Memory B cell (primary cell): ENCODE measurements at regions not wholly inside any gene's neighbourhood (a gene's known extent, or its start where the extent isn't known, plus 50 kb on each side); places are given as distances from the start of the nearest gene placed in this dataset.

Source experiments
- ATAC-seq: fragments of 150-1000 bp; cut with Tn5 transposase; 2 replicates; pipeline ENCODE4 v1.10.0; 2021; ENCODE audit warnings: low read depth, mild to moderate bottlenecking, moderate library complexity
- DNase-seq, 2 donors: peaks; one replicate each; pipeline ENCODE4 v3.0.0; 2022; ENCODE audit warnings: low spot score in 2 of 2
- H3K27ac Mint-ChIP-seq: one replicate; pipeline ENCODE4 v1.8.0; 2022; ENCODE audit warnings: mild to moderate bottlenecking, moderate library complexity, mixed read lengths
- H3K27me3 Mint-ChIP-seq: one replicate; pipeline ENCODE4 v1.8.0; 2022; ENCODE audit warnings: mixed read lengths
- H3K36me3 Mint-ChIP-seq: one replicate; pipeline ENCODE4 v1.8.0; 2022; ENCODE audit warnings: mild to moderate bottlenecking, mixed read lengths
- H3K4me1 Mint-ChIP-seq: one replicate; pipeline ENCODE4 v1.8.0; 2022; ENCODE audit warnings: mixed read lengths
- H3K4me3 Mint-ChIP-seq: one replicate; pipeline ENCODE4 v1.8.0; 2022; ENCODE audit warnings: mild to moderate bottlenecking, moderate library complexity, mixed read lengths
- H3K9me3 Mint-ChIP-seq: one replicate; pipeline ENCODE4 v1.8.0; 2022; ENCODE audit warnings: mixed read lengths

DNA sequence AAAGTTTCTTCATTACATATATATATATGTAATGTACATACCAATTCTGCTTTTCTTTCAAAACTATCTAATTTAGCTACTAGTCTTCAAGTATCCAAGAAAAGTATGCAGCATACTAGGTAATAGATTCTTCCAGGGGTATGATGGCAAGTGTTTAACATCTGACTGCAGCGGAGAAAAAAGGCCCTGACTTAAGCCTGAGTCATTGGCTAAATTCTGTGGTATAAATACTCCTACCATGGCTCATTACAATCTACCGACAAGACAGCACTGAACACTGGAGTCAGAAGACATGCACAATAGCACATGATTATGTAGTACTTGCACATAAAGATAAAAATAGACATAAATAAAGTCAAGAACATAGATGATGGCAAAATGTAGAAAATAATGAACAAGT is 439.9 kb downstream of the BRINP1 start:
- DNase-seq: no peak
- Mint-ChIP-seq H3K27ac (no peak overlapping the region), H3K4me3 (no peak overlapping the region), H3K27me3 (no peaks in the 10 kb centered on the region), H3K9me3 (peaks cover 2% of the 10 kb centered on the region), H3K36me3 (no peaks in the 10 kb centered on the region), H3K4me1 (no peaks in the 10 kb centered on the region)
- ATAC-seq: no peak

DNA sequence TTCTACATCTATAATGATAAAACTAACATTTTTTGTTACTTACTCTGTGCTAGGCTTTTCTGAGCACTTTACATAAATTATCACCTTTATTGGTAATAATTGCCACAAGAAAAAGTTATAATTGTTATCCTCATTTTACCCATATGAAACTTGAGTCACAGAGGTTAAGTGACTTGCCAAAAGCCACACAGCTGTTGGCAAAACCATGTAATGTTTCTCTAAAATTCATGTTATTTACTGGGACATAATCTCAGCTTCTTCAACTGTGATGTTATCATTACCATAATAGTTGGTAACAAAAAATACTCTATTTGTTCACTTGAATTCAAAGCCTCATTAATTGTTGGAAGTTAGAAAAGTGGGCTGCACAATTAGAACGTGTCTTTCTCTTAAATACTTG is 437.3 kb downstream of the BRINP1 start:
- H3K27ac Mint-ChIP-seq: no peak overlapping the region
- H3K4me3 Mint-ChIP-seq: no peak overlapping the region
- DNase-seq: no peak
- H3K27me3 Mint-ChIP-seq: no peaks in the 10 kb centered on the region
- H3K9me3 Mint-ChIP-seq: peaks cover 1% of the 10 kb centered on the region
- no peaks in the 10 kb centered on the region for H3K36me3 Mint-ChIP-seq
- H3K4me1 Mint-ChIP-seq: no peaks in the 10 kb centered on the region
- ATAC-seq: no peak

DNA sequence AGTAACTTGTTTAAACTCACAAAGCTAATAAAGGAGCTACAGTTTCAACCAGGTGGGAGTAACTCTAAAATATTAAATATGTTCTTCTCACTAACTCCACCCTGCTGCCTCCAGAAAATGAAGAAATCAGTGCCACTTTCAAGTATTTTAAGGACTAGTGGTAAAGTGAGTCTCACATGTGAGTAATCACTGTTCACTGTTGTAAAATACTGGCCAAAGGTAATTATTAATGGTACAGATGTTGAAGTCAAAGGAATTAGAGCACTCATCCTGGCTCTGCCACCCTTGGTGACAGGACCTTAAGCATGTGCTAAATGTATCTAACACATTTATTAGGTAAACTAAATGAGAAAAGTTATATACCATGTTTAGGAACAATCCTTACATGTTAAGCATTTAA is 430.7 kb downstream of the BRINP1 start:
- Mint-ChIP-seq H3K9me3 (peaks cover 4% of the 10 kb centered on the region), H3K27me3 (no peaks in the 10 kb centered on the region)

DNA sequence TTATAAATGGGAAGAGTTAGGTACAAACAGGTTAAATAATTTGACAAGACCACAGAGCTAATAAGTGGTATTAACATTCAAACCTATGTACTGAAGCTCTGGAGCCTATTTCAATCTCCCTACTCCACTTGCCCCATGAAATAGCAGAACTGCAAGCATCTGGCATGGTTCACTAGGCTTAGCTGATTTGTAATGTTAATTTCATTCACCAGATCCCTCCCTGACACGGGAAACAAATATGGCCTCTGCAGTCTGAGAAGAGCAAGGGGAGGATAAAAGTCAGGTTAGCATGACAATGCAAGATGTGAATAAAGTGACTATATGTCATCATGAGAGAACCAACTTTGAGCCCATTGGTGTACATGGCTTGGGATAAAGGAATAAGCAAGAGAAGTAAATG is 428.8 kb downstream of the BRINP1 start:
- H3K9me3 Mint-ChIP-seq: peaks cover 3% of the 10 kb centered on the region
- ATAC-seq: no peak
- no peak for DNase-seq
- H3K36me3 Mint-ChIP-seq: no peaks in the 10 kb centered on the region
- H3K4me1 Mint-ChIP-seq: no peaks in the 10 kb centered on the region
- no peak overlapping the region for H3K4me3 Mint-ChIP-seq
- no peak overlapping the region for H3K27ac Mint-ChIP-seq
- H3K27me3 Mint-ChIP-seq: no peaks in the 10 kb centered on the region

More for the DNA sequence above, 430.7 kb downstream of the BRINP1 start:
- DNase-seq: no peak
- no peak overlapping the region for H3K4me3 Mint-ChIP-seq
- no peak overlapping the region for H3K27ac Mint-ChIP-seq
- no peak for ATAC-seq
- no peaks in the 10 kb centered on the region for H3K36me3 Mint-ChIP-seq
- no peaks in the 10 kb centered on the region for H3K4me1 Mint-ChIP-seq

DNA sequence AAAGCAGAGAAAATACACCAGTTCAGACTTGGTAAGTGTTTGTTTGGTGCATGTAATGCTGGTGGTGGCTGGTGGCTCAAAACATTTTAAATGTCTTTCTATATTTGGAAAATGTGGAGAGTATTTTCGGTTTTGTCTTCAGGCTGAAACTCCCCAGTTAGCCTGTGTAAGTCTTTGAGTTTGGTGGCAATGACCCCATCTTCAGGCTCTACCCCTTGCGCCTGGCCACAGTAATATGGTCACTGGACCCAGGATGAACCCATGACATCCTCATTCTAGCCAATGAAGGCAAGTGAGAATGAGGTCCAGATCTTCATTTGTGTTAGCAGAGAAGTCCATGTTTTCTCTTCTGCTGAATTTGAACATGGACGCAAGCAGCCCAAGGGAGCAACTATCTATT is 422.6 kb downstream of the BRINP1 start:
- no peak for ATAC-seq

DNA sequence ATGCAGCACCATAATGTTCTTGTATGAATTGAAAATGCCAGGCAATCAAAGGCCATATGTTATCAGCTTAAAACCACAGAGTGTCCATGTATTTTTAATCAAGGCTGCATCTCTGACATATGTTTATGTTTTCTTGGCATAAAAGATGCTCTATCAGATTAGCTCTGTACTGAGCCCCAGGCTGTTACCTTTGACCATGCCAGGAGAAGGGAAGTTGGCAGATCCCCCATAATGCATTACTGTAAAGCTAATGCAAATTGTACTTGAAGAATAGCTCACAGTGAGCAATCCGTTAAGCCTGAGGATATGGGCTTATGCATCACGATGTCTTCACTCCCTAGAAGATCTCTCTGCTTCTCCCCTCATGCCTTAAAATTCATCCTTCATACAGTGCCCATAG is 414.4 kb downstream of the BRINP1 start:
- no peaks in the 10 kb centered on the region for H3K36me3 Mint-ChIP-seq
- no peaks in the 10 kb centered on the region for H3K27me3 Mint-ChIP-seq
- no peak for DNase-seq
- ATAC-seq: no peak
- no peak overlapping the region for H3K4me3 Mint-ChIP-seq
- no peaks in the 10 kb centered on the region for H3K9me3 Mint-ChIP-seq
- H3K27ac Mint-ChIP-seq: no peak overlapping the region
- no peaks in the 10 kb centered on the region for H3K4me1 Mint-ChIP-seq

More for the DNA sequence above, 422.6 kb downstream of the BRINP1 start:
- H3K4me1 Mint-ChIP-seq: no peaks in the 10 kb centered on the region
- no peak overlapping the region for H3K27ac Mint-ChIP-seq
- H3K4me3 Mint-ChIP-seq: no peak overlapping the region
- H3K36me3 Mint-ChIP-seq: no peaks in the 10 kb centered on the region
- no peak for DNase-seq
- no peaks in the 10 kb centered on the region for H3K27me3 Mint-ChIP-seq
- peaks cover 1% of the 10 kb centered on the region for H3K9me3 Mint-ChIP-seq

DNA sequence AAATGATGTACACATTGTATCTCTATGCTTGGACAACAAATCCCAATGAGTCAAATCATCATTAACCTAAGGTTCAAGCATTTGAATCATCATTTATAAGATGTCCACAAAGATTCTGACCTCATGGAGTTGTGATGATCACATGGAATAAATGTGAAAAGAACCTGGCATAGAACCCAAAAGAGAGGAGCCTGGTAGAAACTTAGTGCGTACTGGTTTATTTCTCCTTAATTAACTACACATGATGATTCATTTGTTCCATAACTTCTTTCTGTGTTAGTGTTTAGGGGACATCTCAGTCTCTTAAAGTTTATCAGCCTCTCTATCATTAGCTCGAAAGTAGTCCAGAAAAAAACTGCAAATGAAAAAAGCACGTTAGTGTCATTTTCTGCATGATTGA is 411.6 kb downstream of the BRINP1 start:
- no peak for DNase-seq
- H3K27ac Mint-ChIP-seq: no peak overlapping the region
- no peaks in the 10 kb centered on the region for H3K4me1 Mint-ChIP-seq
- no peak overlapping the region for H3K4me3 Mint-ChIP-seq
- H3K36me3 Mint-ChIP-seq: no peaks in the 10 kb centered on the region
- no peaks in the 10 kb centered on the region for H3K27me3 Mint-ChIP-seq
- no peaks in the 10 kb centered on the region for H3K9me3 Mint-ChIP-seq
- no peak for ATAC-seq

DNA sequence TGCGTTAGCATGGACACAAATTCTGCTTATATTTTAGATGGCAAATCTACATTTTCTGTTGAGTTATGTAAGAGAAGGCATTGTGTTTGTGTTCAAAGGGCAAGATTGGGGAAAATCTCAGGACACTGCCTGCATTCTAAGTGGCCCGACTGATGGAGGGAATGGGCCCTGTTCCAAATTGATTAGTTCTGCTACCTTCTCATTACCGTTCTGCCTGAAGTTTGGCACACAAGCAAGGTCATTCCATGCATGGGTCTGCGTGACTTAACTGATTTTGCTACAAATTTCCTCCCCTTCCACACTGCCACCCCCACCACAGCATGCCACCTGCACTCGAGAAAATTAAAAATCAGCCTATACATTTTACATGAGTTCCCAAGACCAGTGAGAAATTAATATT is 409.9 kb downstream of the BRINP1 start:
- Mint-ChIP-seq H3K4me3 (no peak overlapping the region), H3K4me1 (no peaks in the 10 kb centered on the region)

DNA sequence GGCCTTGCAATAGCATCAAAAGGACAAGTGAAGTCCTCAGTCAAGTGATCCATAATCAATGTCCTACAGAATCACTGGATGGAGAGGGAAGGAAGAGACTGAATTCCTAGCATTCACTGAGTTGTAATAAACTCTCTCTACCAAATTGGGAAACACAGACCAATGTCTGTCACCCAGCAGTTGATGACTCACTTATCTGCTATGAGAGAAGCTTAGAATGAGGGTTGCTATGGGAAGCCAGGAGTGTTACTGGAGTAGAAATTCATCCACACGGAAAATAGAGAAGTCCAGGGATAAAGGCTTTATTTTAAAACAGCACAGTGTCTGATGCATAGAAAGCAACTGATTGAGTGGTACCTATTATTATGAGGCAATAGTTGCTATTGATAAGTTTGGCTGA is 407.4 kb downstream of the BRINP1 start:
- H3K4me1 Mint-ChIP-seq: no peaks in the 10 kb centered on the region
- DNase-seq: no peak
- no peaks in the 10 kb centered on the region for H3K36me3 Mint-ChIP-seq
- H3K27me3 Mint-ChIP-seq: no peaks in the 10 kb centered on the region
- no peak overlapping the region for H3K27ac Mint-ChIP-seq
- ATAC-seq: no peak
- H3K4me3 Mint-ChIP-seq: no peak overlapping the region
- H3K9me3 Mint-ChIP-seq: peaks cover 1% of the 10 kb centered on the region

More for the DNA sequence above, 409.9 kb downstream of the BRINP1 start:
- no peak overlapping the region for H3K27ac Mint-ChIP-seq
- DNase-seq (no peak), ATAC-seq (no peak)
- H3K36me3 Mint-ChIP-seq: no peaks in the 10 kb centered on the region
- no peaks in the 10 kb centered on the region for H3K9me3 Mint-ChIP-seq
- H3K27me3 Mint-ChIP-seq: no peaks in the 10 kb centered on the region

DNA sequence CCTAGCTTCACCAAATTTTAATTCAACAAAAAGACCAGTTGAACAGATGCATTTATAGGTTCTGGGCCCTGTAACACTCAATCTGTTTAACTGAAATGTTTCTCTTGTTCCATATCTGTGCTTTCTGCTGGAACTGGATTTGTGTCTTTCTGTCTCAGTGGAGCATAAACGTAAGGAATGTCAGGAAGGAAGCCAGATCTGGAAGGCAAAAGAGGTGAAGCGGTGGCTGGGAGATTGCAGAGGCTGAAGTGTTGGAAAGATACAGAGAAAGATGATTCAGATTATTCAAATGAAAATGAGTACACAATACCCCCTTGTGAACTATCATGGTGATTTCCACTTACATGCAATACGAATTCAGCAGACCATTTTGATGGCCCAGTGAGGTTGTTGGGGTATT is 406.8 kb downstream of the BRINP1 start:
- no peak for DNase-seq
- H3K4me1 Mint-ChIP-seq: no peaks in the 10 kb centered on the region
- no peak overlapping the region for H3K4me3 Mint-ChIP-seq
- no peaks in the 10 kb centered on the region for H3K27me3 Mint-ChIP-seq
- no peaks in the 10 kb centered on the region for H3K36me3 Mint-ChIP-seq
- no peak for ATAC-seq
- H3K9me3 Mint-ChIP-seq: peaks cover 1% of the 10 kb centered on the region
- no peak overlapping the region for H3K27ac Mint-ChIP-seq

DNA sequence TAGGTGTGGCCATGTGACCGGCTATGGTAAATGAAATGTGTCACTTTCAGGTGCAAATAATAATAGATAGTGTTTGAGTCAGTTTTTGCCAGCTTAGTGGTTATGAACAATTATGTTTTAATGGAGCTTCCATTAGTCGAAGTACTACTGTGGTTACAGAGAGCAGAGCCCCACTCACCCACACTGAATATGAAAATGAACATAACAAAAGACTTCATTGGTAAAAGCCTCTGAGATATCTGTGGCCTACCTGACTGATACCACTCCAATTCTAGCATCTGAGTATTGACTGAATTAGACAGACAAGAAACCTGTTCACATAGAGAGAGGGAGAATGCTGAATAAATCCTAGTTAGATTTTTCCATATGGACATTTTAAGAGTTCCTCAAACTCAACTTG is 405.6 kb downstream of the BRINP1 start:
- Mint-ChIP-seq H3K27ac (no peak overlapping the region), H3K36me3 (no peaks in the 10 kb centered on the region), H3K4me3 (no peak overlapping the region), H3K9me3 (peaks cover 1% of the 10 kb centered on the region), H3K4me1 (no peaks in the 10 kb centered on the region), H3K27me3 (no peaks in the 10 kb centered on the region)
- no peak for DNase-seq
- ATAC-seq: no peak

DNA sequence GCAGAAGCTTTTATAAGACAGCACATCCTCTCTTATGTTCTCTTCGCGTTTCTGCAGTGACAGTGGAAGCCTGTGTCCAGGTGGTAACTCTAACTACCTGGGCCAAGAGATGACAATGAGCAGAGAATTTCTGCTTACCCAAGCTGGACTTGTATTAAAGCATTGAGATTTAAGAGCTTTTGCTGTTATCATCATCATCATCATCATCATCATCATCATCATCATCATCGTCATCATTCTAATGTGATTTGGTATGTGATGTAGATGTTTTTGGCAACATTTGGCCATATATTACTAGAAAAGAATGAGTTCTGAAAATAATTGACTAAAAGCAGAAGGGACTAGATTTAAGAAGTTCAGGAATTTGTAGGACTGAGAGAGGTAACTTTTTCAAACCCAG is 401.3 kb downstream of the BRINP1 start:
- Mint-ChIP-seq H3K4me1 (no peaks in the 10 kb centered on the region), H3K36me3 (no peaks in the 10 kb centered on the region), H3K27me3 (no peaks in the 10 kb centered on the region), H3K9me3 (peaks cover 6% of the 10 kb centered on the region), H3K27ac (no peak overlapping the region), H3K4me3 (no peak overlapping the region)
- ATAC-seq (no peak), DNase-seq (no peak)

DNA sequence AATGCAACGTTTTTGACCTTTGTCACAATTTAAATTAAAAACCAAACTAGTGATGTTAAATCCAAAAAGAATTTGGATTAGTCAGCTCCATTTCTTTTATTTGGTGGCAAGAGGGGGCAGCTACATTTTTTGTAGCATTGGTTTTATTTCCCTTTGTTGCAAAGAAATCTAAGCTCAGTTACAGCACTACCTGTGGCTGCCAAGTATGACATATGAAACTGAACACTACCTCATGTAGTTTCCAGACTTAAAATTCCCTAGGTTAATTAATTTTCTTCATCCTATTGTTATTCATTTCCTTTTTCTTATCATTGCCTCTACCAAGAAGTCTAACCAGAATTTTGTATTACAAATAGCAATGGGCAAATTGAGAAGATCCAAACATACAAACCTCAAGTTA is 393.5 kb downstream of the BRINP1 start:
- Mint-ChIP-seq H3K4me1 (no peaks in the 10 kb centered on the region), H3K9me3 (peaks cover 2% of the 10 kb centered on the region), H3K4me3 (no peak overlapping the region), H3K36me3 (no peaks in the 10 kb centered on the region), H3K27me3 (no peaks in the 10 kb centered on the region), H3K27ac (no peak overlapping the region)
- ATAC-seq (no peak), DNase-seq (no peak)

DNA sequence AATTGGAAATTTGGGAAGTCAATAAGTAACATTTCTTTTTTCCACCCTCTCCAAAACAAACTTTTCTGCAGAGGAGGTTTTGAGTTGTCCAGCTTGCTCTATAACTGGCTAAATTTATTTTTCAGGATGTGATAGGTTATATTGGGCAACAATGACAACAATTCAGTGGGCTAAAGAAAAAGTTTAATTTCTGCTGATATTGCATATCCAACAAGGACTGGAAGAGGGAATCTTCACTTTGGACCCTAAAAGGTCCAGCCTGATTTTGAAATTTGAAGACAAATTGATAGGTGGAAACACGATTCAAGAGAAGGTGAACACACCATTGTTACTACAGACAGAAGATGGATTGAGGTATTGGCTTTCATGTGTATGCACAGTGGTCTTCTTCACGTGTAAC is 393.1 kb downstream of the BRINP1 start:
- DNase-seq (no peak), ATAC-seq (no peak)
- Mint-ChIP-seq H3K27ac (no peak overlapping the region), H3K36me3 (no peaks in the 10 kb centered on the region), H3K4me3 (no peak overlapping the region), H3K9me3 (peaks cover 1% of the 10 kb centered on the region), H3K27me3 (no peaks in the 10 kb centered on the region), H3K4me1 (no peaks in the 10 kb centered on the region)

DNA sequence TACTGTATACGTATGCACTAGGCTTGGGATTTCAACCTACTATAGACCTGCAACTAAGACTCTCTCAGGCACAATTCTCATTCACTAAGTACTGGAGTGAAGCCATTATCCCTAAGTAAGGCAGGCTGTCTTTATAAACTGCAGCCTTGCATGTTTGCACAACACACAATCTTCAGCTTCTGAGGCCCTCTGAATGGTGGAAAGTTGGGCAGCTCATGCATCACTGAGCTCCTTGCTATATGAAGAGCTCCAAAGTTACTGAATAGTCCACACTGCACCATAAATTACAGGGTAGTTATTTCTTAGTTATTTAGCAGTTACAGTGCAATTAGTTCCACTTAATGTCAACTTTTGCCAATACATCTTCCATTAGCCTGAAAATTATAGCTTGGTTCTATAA is 384.6 kb downstream of the BRINP1 start:
- no peaks in the 10 kb centered on the region for H3K4me1 Mint-ChIP-seq
- no peaks in the 10 kb centered on the region for H3K36me3 Mint-ChIP-seq
- no peak for DNase-seq
- no peaks in the 10 kb centered on the region for H3K9me3 Mint-ChIP-seq
- peaks cover 3% of the 10 kb centered on the region for H3K27me3 Mint-ChIP-seq
- no peak overlapping the region for H3K4me3 Mint-ChIP-seq
- H3K27ac Mint-ChIP-seq: no peak overlapping the region
- ATAC-seq: no peak

DNA sequence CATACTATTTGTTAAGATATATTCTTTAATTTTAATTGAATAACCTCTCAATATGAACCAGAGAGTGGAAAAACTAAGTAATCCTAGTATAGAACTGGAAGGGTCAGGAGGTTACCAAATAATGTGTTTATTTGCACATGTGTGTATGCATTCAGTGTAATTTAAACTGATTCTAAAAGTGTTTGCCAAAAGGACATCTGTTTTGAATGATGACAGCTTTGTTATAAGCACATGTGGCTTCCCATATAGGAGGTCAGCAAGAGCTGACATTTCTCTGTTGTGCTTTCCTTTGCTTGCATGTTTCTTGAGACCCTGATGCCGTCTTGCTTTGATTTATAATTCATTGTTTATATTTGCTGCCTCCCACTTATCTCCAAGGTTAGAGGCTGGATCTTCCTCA is 383.4 kb downstream of the BRINP1 start:
- H3K4me1 Mint-ChIP-seq: no peaks in the 10 kb centered on the region
- H3K36me3 Mint-ChIP-seq: no peaks in the 10 kb centered on the region
- ATAC-seq (no peak), DNase-seq (no peak)
- H3K27ac Mint-ChIP-seq: no peak overlapping the region
- peaks cover 5% of the 10 kb centered on the region for H3K27me3 Mint-ChIP-seq
- no peak overlapping the region for H3K4me3 Mint-ChIP-seq
- H3K9me3 Mint-ChIP-seq: peaks cover 2% of the 10 kb centered on the region
